Esophagus squamous epithelium (tissue), 4 donors: ENCODE measurements at regions not wholly inside any gene's neighbourhood (a gene's known extent, or its start where the extent isn't known, plus 50 kb on each side); places are given as distances from the start of the nearest gene placed in this dataset.

Experiments used
- POLR2A ChIP-seq, 4 donors: fragments of 450-650 bp; IDR thresholded peaks; one replicate each; pipeline ENCODE4 v1.6.1; 2017; ENCODE audit warnings: antibody characterized with exemption in 4 of 4, mild to moderate bottlenecking in 4 of 4, moderate library complexity in 3 of 4
- TF ChIP-seq, protein P1 (sequence below), 6 experiments: fragments of 450-650 bp in 4 of 6; fragments of 200-600 bp in 2 of 6; sonication (generic) in 2 of 6; IDR thresholded peaks; one replicate each; pipeline ENCODE4 v1.5.1; 2016 to 2019; ENCODE audit warnings: antibody characterized with exemption in 6 of 6, mild to moderate bottlenecking in 4 of 6, moderate library complexity in 4 of 6

DNA sequence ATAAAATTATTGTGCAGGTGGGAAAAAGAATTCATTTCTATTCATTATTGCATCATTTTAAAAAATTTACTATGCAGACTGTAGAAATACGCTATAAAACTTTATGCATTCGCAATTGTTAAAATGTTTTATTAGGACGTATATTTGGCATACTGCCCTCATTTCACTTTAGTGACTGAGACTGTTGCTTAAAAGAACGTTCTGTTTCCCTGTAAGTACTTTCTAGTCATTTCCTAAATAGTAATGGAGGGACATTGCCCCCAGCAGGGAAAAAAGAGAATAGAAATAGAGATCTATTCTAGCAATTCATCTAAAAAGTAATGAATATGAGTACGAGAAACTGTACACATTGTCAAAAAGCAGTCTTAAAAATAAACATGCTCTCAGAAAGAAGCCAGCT lies 1295.8 kb upstream of the TENM3 start:
- TF ChIP-seq, protein P1, sequence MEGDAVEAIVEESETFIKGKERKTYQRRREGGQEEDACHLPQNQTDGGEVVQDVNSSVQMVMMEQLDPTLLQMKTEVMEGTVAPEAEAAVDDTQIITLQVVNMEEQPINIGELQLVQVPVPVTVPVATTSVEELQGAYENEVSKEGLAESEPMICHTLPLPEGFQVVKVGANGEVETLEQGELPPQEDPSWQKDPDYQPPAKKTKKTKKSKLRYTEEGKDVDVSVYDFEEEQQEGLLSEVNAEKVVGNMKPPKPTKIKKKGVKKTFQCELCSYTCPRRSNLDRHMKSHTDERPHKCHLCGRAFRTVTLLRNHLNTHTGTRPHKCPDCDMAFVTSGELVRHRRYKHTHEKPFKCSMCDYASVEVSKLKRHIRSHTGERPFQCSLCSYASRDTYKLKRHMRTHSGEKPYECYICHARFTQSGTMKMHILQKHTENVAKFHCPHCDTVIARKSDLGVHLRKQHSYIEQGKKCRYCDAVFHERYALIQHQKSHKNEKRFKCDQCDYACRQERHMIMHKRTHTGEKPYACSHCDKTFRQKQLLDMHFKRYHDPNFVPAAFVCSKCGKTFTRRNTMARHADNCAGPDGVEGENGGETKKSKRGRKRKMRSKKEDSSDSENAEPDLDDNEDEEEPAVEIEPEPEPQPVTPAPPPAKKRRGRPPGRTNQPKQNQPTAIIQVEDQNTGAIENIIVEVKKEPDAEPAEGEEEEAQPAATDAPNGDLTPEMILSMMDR (IDR thresholded peaks at IDR 0.05): peak in 1 of 6 experiments; percentile 5
- TF ChIP-seq POLR2A (IDR thresholded peaks at IDR 0.05): no peak
